Brain microvascular endothelial cell (primary cell): ENCODE measurements at regions not wholly inside any gene's neighbourhood (a gene's known extent, or its start where the extent isn't known, plus 50 kb on each side); places are given as distances from the start of the nearest gene placed in this dataset.

Experiments
- DNase-seq: peaks from one replicate; pipeline ENCODE4 v3.0.0-alpha.2; 2020
- H3K27ac ChIP-seq: fragments of 250-450 bp; sonication (Bioruptor Pico); 2 replicates; pipeline ENCODE4 v1.5.1; 2020; ENCODE audit warnings: mild to moderate bottlenecking, moderate library complexity
- H3K27me3 ChIP-seq: fragments of 250-450 bp; sonication (Bioruptor Pico); replicated peaks from 2 replicates; pipeline ENCODE4 v1.5.1; 2020; ENCODE audit warnings: mild to moderate bottlenecking
- H3K36me3 ChIP-seq: fragments of 250-450 bp; sonication (Bioruptor Pico); replicated peaks from 2 replicates; pipeline ENCODE4 v1.5.1; 2020; ENCODE audit warnings: mild to moderate bottlenecking
- H3K4me3 ChIP-seq: 2 replicates; pipeline ENCODE4 v1.5.1; 2011; ENCODE audit warnings: low read depth, mild to moderate bottlenecking, control low read depth, low read length, moderate library complexity
- CTCF ChIP-seq: IDR thresholded peaks from 2 replicates; pipeline ENCODE4 v1.5.1; 2011; ENCODE audit warnings: low read depth, mild to moderate bottlenecking, moderate library complexity, low read length, control low read depth, inconsistent platforms; ENCODE audit errors: missing control alignments
- in situ Hi-C: cut with HindIII; loops from 2 replicates; pipeline ENCODE4 v1.10.0; 2017; ENCODE audit warnings: low sequenced_read_pairs, low pct_ligation_motif_present

GRCh38 chr2:5950736-5951135, 258.6 kb downstream of the SOX11 start:
- no peak overlapping the region for H3K27ac ChIP-seq
- H3K4me3 ChIP-seq, result no peak overlapping the region
- in situ Hi-C loops, result no loop called here
- H3K36me3 ChIP-seq, result no peaks in the 10 kb centered on the region
- TF ChIP-seq CTCF, result no peak
- H3K27me3 ChIP-seq, result no peaks in the 10 kb centered on the region
- DNase-seq, result no peak

- TF ChIP-seq CTCF, result no peak
- DNase-seq, result no peak
- Histone ChIP-seq H3K36me3 (no peaks in the 10 kb centered on the region), H3K27me3 (no peaks in the 10 kb centered on the region), H3K4me3 (no peak overlapping the region), H3K27ac (no peak overlapping the region)
- in situ Hi-C loops, result no loop called here
These were observed 259.3 kb downstream of the SOX11 start for GRCh38 chr2:5951471-5951870.

- H3K36me3 ChIP-seq, result no peaks in the 10 kb centered on the region
- in situ Hi-C loops, result no loop called here
- no peak overlapping the region for H3K27ac ChIP-seq
- H3K27me3 ChIP-seq, result no peaks in the 10 kb centered on the region
- DNase-seq, result no peak
- TF ChIP-seq CTCF, result no peak
- no peak overlapping the region for H3K4me3 ChIP-seq
These were observed 261.3 kb downstream of the SOX11 start for GRCh38 chr2:5953525-5953924.

- Histone ChIP-seq H3K4me3 (no peak overlapping the region), H3K27me3 (no peaks in the 10 kb centered on the region), H3K27ac (no peak overlapping the region), H3K36me3 (no peaks in the 10 kb centered on the region)
- DNase-seq, result no peak
- TF ChIP-seq CTCF, result no peak
- in situ Hi-C loops, result no loop called here
These were observed 262.3 kb downstream of the SOX11 start for GRCh38 chr2:5954509-5954908.

GRCh38 chr2:5955921-5956320, 263.7 kb downstream of the SOX11 start:
- Histone ChIP-seq H3K4me3 (no peak overlapping the region), H3K36me3 (no peaks in the 10 kb centered on the region), H3K27ac (no peak overlapping the region), H3K27me3 (no peaks in the 10 kb centered on the region)
- DNase-seq, result no peak
- TF ChIP-seq CTCF, result no peak
- in situ Hi-C loops, result no loop called here
